Lung (tissue), 11 donors: ENCODE measurements at regions not wholly inside any gene's neighbourhood (a gene's known extent, or its start where the extent isn't known, plus 50 kb on each side); places are given as distances from the start of the nearest gene placed in this dataset.

Experiments used
- ATAC-seq: fragments of 200-7000 bp; cut with Tn5 transposase; one replicate; pipeline ENCODE4 v1.9.1; 2020; ENCODE audit warnings: moderate number of reproducible peaks; ENCODE audit not compliant: insufficient read depth, low FRiP score
- DNase-seq, 3 donors: peaks; one replicate each; pipeline ENCODE4 v3.0.0-alpha.2; 2013 to 2017
- H3K27ac ChIP-seq, 2 donors: one replicate each; pipeline ENCODE4 v1.5.1; 2013; ENCODE audit warnings: mild to moderate bottlenecking in 2 of 2, moderate library complexity in 2 of 2, control low read depth in 1 of 2, inconsistent platforms in 1 of 2, low read depth in 1 of 2, low read length in 1 of 2
- H3K27me3 ChIP-seq, 3 donors: one replicate each; pipeline ENCODE4 v1.5.1; 2013; ENCODE audit warnings: low read length in 2 of 3; ENCODE audit not compliant: control insufficient read depth in 3 of 3, insufficient read depth in 3 of 3
- H3K36me3 ChIP-seq, 4 donors: one replicate each; pipeline ENCODE4 v1.5.1; 2013; ENCODE audit warnings: low read length in 4 of 4, mild to moderate bottlenecking in 1 of 4, moderate library complexity in 1 of 4; ENCODE audit not compliant: control insufficient read depth in 4 of 4, insufficient read depth in 4 of 4
- H3K4me1 ChIP-seq, 5 donors: one replicate each; pipeline ENCODE4 v1.5.1; 2013; ENCODE audit warnings: low read length in 5 of 5, mild to moderate bottlenecking in 2 of 5, moderate library complexity in 1 of 5; ENCODE audit not compliant: control insufficient read depth in 5 of 5, insufficient read depth in 5 of 5
- H3K4me3 ChIP-seq: one replicate; pipeline ENCODE4 v1.5.1; 2013; ENCODE audit warnings: mild to moderate bottlenecking, control low read depth, moderate library complexity
- H3K9ac ChIP-seq, 2 donors: one replicate each; pipeline ENCODE4 v1.5.1; 2013; ENCODE audit warnings: low read length in 2 of 2, control low read depth in 1 of 2; ENCODE audit not compliant: insufficient read depth in 1 of 2
- H3K9me3 ChIP-seq, 4 donors: one replicate each; pipeline ENCODE4 v1.5.1; 2013; ENCODE audit warnings: low read length in 3 of 4, mild to moderate bottlenecking in 1 of 4, moderate library complexity in 1 of 4; ENCODE audit not compliant: control insufficient read depth in 4 of 4, insufficient read depth in 3 of 4
- CTCF ChIP-seq: IDR thresholded peaks from 2 replicates; pipeline ENCODE4 v1.5.1; 2012; ENCODE audit warnings: mild to moderate bottlenecking; ENCODE audit errors: control extremely low read depth, extremely low read depth
- WGBS, 2 donors: extraction: QIAGEN DNeasy Blood & Tissue Kit; methylation state at CpG; one replicate each; pipeline ENCODE4 v1.1.7; 2013; 5-methylcytosine and 5-hydroxymethylcytosine counted together
- donor health status: control.
- donor health status: control.
- donor health status: Bipolar disorder and iron deficiency.
- donor health status: healthy.
- donor health status: DM: yes; HTN: yes; CAD: no.

- Histone ChIP-seq H3K27ac (no peak overlapping the region), H3K4me3 (no peak overlapping the region), H3K9ac (no peak overlapping the region), H3K27me3 (no peaks in the 10 kb centered on the region), H3K9me3 (peaks cover 0 to 3% (median 0%) of the 10 kb centered on the region in 4 donors), H3K4me1 (no peaks in the 10 kb centered on the region), H3K36me3 (no peaks in the 10 kb centered on the region)
- no peak for DNase-seq
- no peak for TF ChIP-seq CTCF
- WGBS, 2 donors: 87 to 91% methylated on average over 5 of the region's 5 CpGs
- ATAC-seq: no peak
Measured at GRCh38 chr18:2354292-2354691, 217.0 kb downstream of the METTL4 start.

- WGBS, 2 donors: 90 to 97% methylated on average over 5 of the region's 5 CpGs
Measured at GRCh38 chr18:2356906-2357305, 214.4 kb downstream of the METTL4 start.

GRCh38 chr18:2360861-2361260, 210.4 kb downstream of the METTL4 start:
- DNase-seq (no peak), ATAC-seq (no peak)
- H3K27ac ChIP-seq: no peak overlapping the region
- no peaks in the 10 kb centered on the region for H3K36me3 ChIP-seq
- no peaks in the 10 kb centered on the region for H3K27me3 ChIP-seq
- no peak for TF ChIP-seq CTCF
- H3K4me3 ChIP-seq: no peak overlapping the region
- 73 to 93% methylated on average over 1 of the region's 1 CpG for WGBS, 2 donors
- no peaks in the 10 kb centered on the region for H3K9me3 ChIP-seq
- H3K4me1 ChIP-seq: no peaks in the 10 kb centered on the region
- H3K9ac ChIP-seq: no peak overlapping the region

More at GRCh38 chr18:2356906-2357305, 214.4 kb downstream of the METTL4 start:
- no peaks in the 10 kb centered on the region for H3K4me1 ChIP-seq
- TF ChIP-seq CTCF: no peak
- no peak overlapping the region for H3K4me3 ChIP-seq
- H3K36me3 ChIP-seq: no peaks in the 10 kb centered on the region
- no peaks in the 10 kb centered on the region for H3K27me3 ChIP-seq
- no peak for ATAC-seq
- H3K9ac ChIP-seq: no peak overlapping the region
- H3K9me3 ChIP-seq: peaks cover 0 to 3% (median 0%) of the 10 kb centered on the region in 4 donors
- no peak for DNase-seq
- no peak overlapping the region for H3K27ac ChIP-seq

GRCh38 chr18:2368102-2368501, 203.2 kb downstream of the METTL4 start:
- DNase-seq: no peak
- no peak overlapping the region for H3K9ac ChIP-seq
- no peaks in the 10 kb centered on the region for H3K27me3 ChIP-seq
- peaks cover 0 to 3% (median 0%) of the 10 kb centered on the region in 4 donors for H3K9me3 ChIP-seq
- no peak overlapping the region for H3K27ac ChIP-seq
- ATAC-seq: no peak
- WGBS, 2 donors: 76 to 88% methylated on average over 3 of the region's 3 CpGs
- TF ChIP-seq CTCF: no peak
- H3K36me3 ChIP-seq: no peaks in the 10 kb centered on the region
- no peaks in the 10 kb centered on the region for H3K4me1 ChIP-seq
- no peak overlapping the region for H3K4me3 ChIP-seq
